A673 (cell line): ENCODE measurements at regions not wholly inside any gene's neighbourhood (a gene's known extent, or its start where the extent isn't known, plus 50 kb on each side); places are given as distances from the start of the nearest gene placed in this dataset.

ENCODE experiments used
- BruUV-seq: library from RNA; stranded (reverse); fragments of 400-500 nt; replicated peaks from 2 replicates; lab custom pipeline; 2021; lab: Mats Ljungman, UMichigan
- CTCF ChIA-PET: fragments of 300-600 bp; sonication (Branson Sonifier 250); formaldehyde crosslinking; loops from one replicate; lab custom pipeline; 2022; ENCODE audit warnings: antibody characterized with exemption; lab: Charles Lee
- POLR2A ChIA-PET: fragments of 300-600 bp; sonication (Branson Sonifier 250); formaldehyde crosslinking; loops from one replicate; lab custom pipeline; 2022; ENCODE audit warnings: antibody characterized with exemption; ENCODE audit not compliant: low non-redundant PET; lab: Charles Lee
- DNase-seq: peaks from one replicate; pipeline ENCODE4 v3.0.0-alpha.2; 2015; ENCODE audit warnings: low spot score
- H3K27ac ChIP-seq: fragments of 200-600 bp; sonication (generic); 2 replicates; pipeline ENCODE4 v1.5.1; 2016; ENCODE audit warnings: mixed run types, low read depth, mild to moderate bottlenecking, mixed read lengths, antibody characterized with exemption, low read length; ENCODE audit not compliant: poor library complexity, severe bottlenecking
- H3K27me3 ChIP-seq: fragments of 200-600 bp; sonication (generic); replicated peaks from 2 replicates; pipeline ENCODE4 v1.6.1; 2017; ENCODE audit warnings: mixed run types, low read depth, mild to moderate bottlenecking, mixed read lengths, antibody characterized with exemption, low read length; ENCODE audit not compliant: insufficient read depth, poor library complexity
- H3K36me3 ChIP-seq: fragments of 200-600 bp; sonication (generic); 2 replicates; pipeline ENCODE4 v1.6.1; 2016; ENCODE audit warnings: mixed run types, mild to moderate bottlenecking, mixed read lengths, antibody characterized with exemption, low read length; ENCODE audit not compliant: insufficient read depth, poor library complexity, severe bottlenecking
- H3K4me1 ChIP-seq: fragments of 200-600 bp; sonication (generic); 2 replicates; pipeline ENCODE4 v1.6.1; 2017; ENCODE audit warnings: mixed run types, mild to moderate bottlenecking, mixed read lengths, antibody characterized with exemption, low read length; ENCODE audit not compliant: insufficient read depth, poor library complexity, severe bottlenecking
- H3K4me3 ChIP-seq: fragments of 200-600 bp; sonication (generic); 2 replicates; pipeline ENCODE4 v1.5.1; 2016; ENCODE audit warnings: low read depth, mixed run types, mild to moderate bottlenecking, mixed read lengths, low read length; ENCODE audit not compliant: poor library complexity, severe bottlenecking
- H3K9me3 ChIP-seq: fragments of 200-600 bp; sonication (generic); 2 replicates; pipeline ENCODE4 v1.6.1; 2016; ENCODE audit warnings: mixed run types, low read depth, mild to moderate bottlenecking, mixed read lengths, antibody characterized with exemption, low read length; ENCODE audit not compliant: poor library complexity, severe bottlenecking
- CTCF ChIP-seq: fragments of 300-800, 200-600 bp; sonication (generic); conservative IDR thresholded peaks from 2 replicates; pipeline ENCODE4 v1.5.1; 2017; ENCODE audit warnings: low read depth, mild to moderate bottlenecking, antibody characterized with exemption, low read length, moderate library complexity, mixed read lengths
- EZH2 ChIP-seq: fragments of 200-600 bp; sonication (generic); IDR thresholded peaks from 2 replicates; pipeline ENCODE4 v1.6.1; 2017; ENCODE audit warnings: borderline replicate concordance, low read depth, mild to moderate bottlenecking, mixed read lengths, antibody characterized with exemption, low read length; ENCODE audit not compliant: poor library complexity, severe bottlenecking
- intact Hi-C: fragments of 100-400 bp; cut with micrococcal nuclease; formaldehyde crosslinking; loops from one replicate; pipeline ENCODE4 v1.10.0; 2022; ENCODE audit not compliant: unreplicated experiment

GRCh38 chr2:149993316-149993715 lies 405.7 kb upstream of the MMADHC start:
- CTCF ChIA-PET = no interaction called here
- H3K36me3 ChIP-seq = no peaks in the 10 kb centered on the region
- TF ChIP-seq CTCF (no peak), EZH2 (no peak)
- no peak overlapping the region for H3K4me3 ChIP-seq
- BruUV-seq = no TSS peak
- intact Hi-C loops = no loop called here
- H3K9me3 ChIP-seq = no peaks in the 10 kb centered on the region
- no peak overlapping the region for H3K27ac ChIP-seq
- no peaks in the 10 kb centered on the region for H3K27me3 ChIP-seq
- POLR2A ChIA-PET = no interaction called here
- no peaks in the 10 kb centered on the region for H3K4me1 ChIP-seq
- DNase-seq = no peak

GRCh38 chr2:149991576-149991975 lies 404.0 kb upstream of the MMADHC start:
- DNase-seq = no peak
- BruUV-seq = no TSS peak
- H3K4me3 ChIP-seq = no peak overlapping the region
- no peaks in the 10 kb centered on the region for H3K9me3 ChIP-seq
- no peaks in the 10 kb centered on the region for H3K4me1 ChIP-seq
- H3K27ac ChIP-seq = no peak overlapping the region
- H3K27me3 ChIP-seq = no peaks in the 10 kb centered on the region
- CTCF ChIA-PET = no interaction called here
- no peaks in the 10 kb centered on the region for H3K36me3 ChIP-seq
- intact Hi-C loops = no loop called here
- TF ChIP-seq EZH2 = no peak
- no peak for TF ChIP-seq CTCF
- POLR2A ChIA-PET = no interaction called here

GRCh38 chr2:149990965-149991364 lies 403.4 kb upstream of the MMADHC start:
- Histone ChIP-seq H3K27me3 (no peaks in the 10 kb centered on the region), H3K4me3 (no peak overlapping the region), H3K9me3 (no peaks in the 10 kb centered on the region), H3K36me3 (no peaks in the 10 kb centered on the region), H3K27ac (no peak overlapping the region), H3K4me1 (no peaks in the 10 kb centered on the region)
- ChIA-PET CTCF (no interaction called here), POLR2A (no interaction called here)
- intact Hi-C loops = no loop called here
- BruUV-seq = no TSS peak
- TF ChIP-seq EZH2 (no peak), CTCF (no peak)
- DNase-seq = no peak
